ENCODE measurements at regions not wholly inside any gene's neighbourhood (a gene's known extent, or its start where the extent isn't known, plus 50 kb on each side); places are given as distances from the start of the nearest gene placed in this dataset.

DNA sequence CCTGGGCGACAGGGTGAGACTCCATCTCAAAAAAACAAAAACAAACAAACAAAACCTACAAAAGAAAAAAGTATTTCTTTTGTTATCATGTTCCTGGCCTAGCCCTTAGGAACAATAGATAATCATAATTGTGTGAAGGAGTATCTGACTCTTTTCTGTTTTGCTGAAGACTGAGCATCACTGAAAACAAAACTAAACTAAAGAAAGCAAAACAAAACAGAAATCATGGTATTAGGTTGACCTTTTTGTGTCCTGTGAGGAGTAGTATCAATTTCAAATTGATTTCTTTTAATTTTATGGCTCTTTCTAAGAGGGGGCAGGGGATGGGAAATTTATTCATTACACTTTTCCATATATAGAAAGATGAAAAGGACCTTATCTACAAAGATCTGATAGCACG is 246.0 kb downstream of the YTHDC2 start:
- TF ChIP-seq POLR2A (IDR thresholded peaks at IDR 0.05) = no peak
- TF ChIP-seq, protein P1, sequence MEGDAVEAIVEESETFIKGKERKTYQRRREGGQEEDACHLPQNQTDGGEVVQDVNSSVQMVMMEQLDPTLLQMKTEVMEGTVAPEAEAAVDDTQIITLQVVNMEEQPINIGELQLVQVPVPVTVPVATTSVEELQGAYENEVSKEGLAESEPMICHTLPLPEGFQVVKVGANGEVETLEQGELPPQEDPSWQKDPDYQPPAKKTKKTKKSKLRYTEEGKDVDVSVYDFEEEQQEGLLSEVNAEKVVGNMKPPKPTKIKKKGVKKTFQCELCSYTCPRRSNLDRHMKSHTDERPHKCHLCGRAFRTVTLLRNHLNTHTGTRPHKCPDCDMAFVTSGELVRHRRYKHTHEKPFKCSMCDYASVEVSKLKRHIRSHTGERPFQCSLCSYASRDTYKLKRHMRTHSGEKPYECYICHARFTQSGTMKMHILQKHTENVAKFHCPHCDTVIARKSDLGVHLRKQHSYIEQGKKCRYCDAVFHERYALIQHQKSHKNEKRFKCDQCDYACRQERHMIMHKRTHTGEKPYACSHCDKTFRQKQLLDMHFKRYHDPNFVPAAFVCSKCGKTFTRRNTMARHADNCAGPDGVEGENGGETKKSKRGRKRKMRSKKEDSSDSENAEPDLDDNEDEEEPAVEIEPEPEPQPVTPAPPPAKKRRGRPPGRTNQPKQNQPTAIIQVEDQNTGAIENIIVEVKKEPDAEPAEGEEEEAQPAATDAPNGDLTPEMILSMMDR (IDR thresholded peaks at IDR 0.05) = no peak

Data from ovary (tissue), 3 donors.